HL-60 (cell line): ENCODE measurements at regions not wholly inside any gene's neighbourhood (a gene's known extent, or its start where the extent isn't known, plus 50 kb on each side); places are given as distances from the start of the nearest gene placed in this dataset.

ENCODE experiments used
- CTCF ChIP-seq: IDR thresholded peaks from one replicate; pipeline ENCODE4 v1.5.1; 2011; ENCODE audit warnings: low read length, control low read depth, inconsistent platforms; ENCODE audit not compliant: insufficient read depth
- GABPA ChIP-seq: IDR thresholded peaks from 2 replicates; pipeline ENCODE4 v1.6.1; 2012; ENCODE audit warnings: low read depth
- POLR2AphosphoS5 ChIP-seq: IDR thresholded peaks from 2 replicates; pipeline ENCODE4 v1.6.1; 2012; ENCODE audit warnings: low read depth
- REST ChIP-seq: IDR thresholded peaks from 2 replicates; pipeline ENCODE4 v1.6.1; 2012; ENCODE audit warnings: low read depth; ENCODE audit not compliant: insufficient replicate concordance
- SPI1 ChIP-seq: IDR thresholded peaks from 2 replicates; pipeline ENCODE4 v1.6.1; 2012; ENCODE audit warnings: low read depth, mild to moderate bottlenecking, borderline replicate concordance

GRCh38 chr9:3136686-3137346 is 292.9 kb upstream of the PUM3 start:
- no peak for TF ChIP-seq CTCF
- no peak for TF ChIP-seq POLR2AphosphoS5
- no peak for TF ChIP-seq REST
- no peak for TF ChIP-seq SPI1
- no peak for TF ChIP-seq GABPA
